LNCAP (cell line): ENCODE measurements at regions not wholly inside any gene's neighbourhood (a gene's known extent, or its start where the extent isn't known, plus 50 kb on each side); places are given as distances from the start of the nearest gene placed in this dataset.

ENCODE experiments used
- CTCF ChIP-seq: fragments of 450-650 bp; IDR thresholded peaks from 2 replicates; pipeline ENCODE4 v1.5.1; 2017; ENCODE audit warnings: mild to moderate bottlenecking

- no peak for TF ChIP-seq CTCF
These were observed 88.5 kb upstream of the NFASC start for GRCh38 chr1:204782118-204782700.

- TF ChIP-seq CTCF, result no peak
These were observed 82.2 kb upstream of the NFASC start for GRCh38 chr1:204788470-204788869.

GRCh38 chr1:204791453-204792353, 79.0 kb upstream of the NFASC start:
- TF ChIP-seq CTCF, result peak; percentile 99

- TF ChIP-seq CTCF, result no peak
These were observed 78.3 kb upstream of the NFASC start for GRCh38 chr1:204792354-204792692.

- TF ChIP-seq CTCF, result no peak
These were observed 77.3 kb upstream of the NFASC start for GRCh38 chr1:204793259-204793914.

GRCh38 chr1:204797401-204797800, 73.3 kb upstream of the NFASC start:
- no peak for TF ChIP-seq CTCF

GRCh38 chr1:204799630-204800029, 71.0 kb upstream of the NFASC start:
- TF ChIP-seq CTCF, result no peak
